ENCODE measurements at regions not wholly inside any gene's neighbourhood (a gene's known extent, or its start where the extent isn't known, plus 50 kb on each side); places are given as distances from the start of the nearest gene placed in this dataset.
"Not testable (repeated sequence)": the region's sequence is repeated elsewhere in the genome, so short reads cannot be mapped to it uniquely, and the experiment has no call there.

GRCh38 chr13:56563663-56564062 is 577.1 kb upstream of the PRR20A start:
- no peak for FAIRE-seq

GRCh38 chr13:56586976-56587375 is 553.7 kb upstream of the PRR20A start:
- no peak for FAIRE-seq

- no peak for FAIRE-seq
Measured at GRCh38 chr13:56615572-56615971, 525.1 kb upstream of the PRR20A start.

GRCh38 chr13:56622840-56623239 is 517.9 kb upstream of the PRR20A start:
- no peak for FAIRE-seq

- FAIRE-seq: not testable (repeated sequence)
Measured at GRCh38 chr13:56628886-56629285, 511.8 kb upstream of the PRR20A start.

- FAIRE-seq: not testable (repeated sequence)
Measured at GRCh38 chr13:56631060-56631459, 509.7 kb upstream of the PRR20A start.

GRCh38 chr13:56653043-56653442 is 487.7 kb upstream of the PRR20A start:
- FAIRE-seq: no peak

- FAIRE-seq: no peak
Measured at GRCh38 chr13:56659041-56659471, 481.7 kb upstream of the PRR20A start.

- FAIRE-seq: no peak
Measured at GRCh38 chr13:56670563-56670962, 470.2 kb upstream of the PRR20A start.

GRCh38 chr13:56681404-56681803 is 459.3 kb upstream of the PRR20A start:
- FAIRE-seq: no peak

- FAIRE-seq: no peak
Measured at GRCh38 chr13:56687131-56687530, 453.6 kb upstream of the PRR20A start.

GRCh38 chr13:56697011-56697410 is 443.7 kb upstream of the PRR20A start:
- no peak for FAIRE-seq

GRCh38 chr13:56700324-56700723 is 440.4 kb upstream of the PRR20A start:
- FAIRE-seq: no peak

- FAIRE-seq: no peak
Measured at GRCh38 chr13:56706485-56706884, 434.2 kb upstream of the PRR20A start.

- FAIRE-seq: no peak
Measured at GRCh38 chr13:56713656-56714055, 427.1 kb upstream of the PRR20A start.

- FAIRE-seq: no peak
Measured at GRCh38 chr13:56718791-56719190, 421.9 kb upstream of the PRR20A start.

GRCh38 chr13:56720841-56721240 is 419.9 kb upstream of the PRR20A start:
- no peak for FAIRE-seq

GRCh38 chr13:56735537-56735942 is 405.2 kb upstream of the PRR20A start:
- FAIRE-seq: no peak

- no peak for FAIRE-seq
Measured at GRCh38 chr13:56736966-56737365, 403.8 kb upstream of the PRR20A start.

GRCh38 chr13:56752636-56753035 is 388.1 kb upstream of the PRR20A start:
- FAIRE-seq: no peak

GRCh38 chr13:56755181-56755935 is 385.4 kb upstream of the PRR20A start:
- FAIRE-seq: no peak

GRCh38 chr13:56763333-56763732 is 377.4 kb upstream of the PRR20A start:
- not testable (repeated sequence) for FAIRE-seq

- FAIRE-seq: no peak
Measured at GRCh38 chr13:56773148-56773547, 367.6 kb upstream of the PRR20A start.

- no peak for FAIRE-seq
Measured at GRCh38 chr13:56789527-56789926, 351.2 kb upstream of the PRR20A start.

- no peak for FAIRE-seq
Measured at GRCh38 chr13:56837161-56837560, 303.6 kb upstream of the PRR20A start.
